ENCODE measurements at regions not wholly inside any gene's neighbourhood (a gene's known extent, or its start where the extent isn't known, plus 50 kb on each side); places are given as distances from the start of the nearest gene placed in this dataset.

DNA sequence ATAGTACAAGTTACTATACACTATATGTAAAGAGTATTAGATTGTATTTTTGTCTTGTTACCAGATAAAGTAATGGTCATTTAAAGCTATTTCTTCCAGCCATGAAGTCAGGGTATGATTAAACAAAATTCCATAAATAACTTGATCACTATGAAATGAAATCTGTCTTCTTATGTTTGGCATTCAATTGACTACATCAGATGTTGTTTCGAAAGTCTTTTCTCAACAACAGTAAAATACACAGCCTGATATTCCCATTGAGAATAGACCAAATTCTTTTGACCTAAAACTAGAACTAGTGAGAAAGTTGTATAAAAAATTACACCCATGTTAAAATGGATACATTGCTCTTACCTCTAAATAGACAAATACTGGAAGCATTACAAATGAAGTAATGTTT lies 134.6 kb upstream of the ADAMTS5 start:
- no peak for DNase-seq (ENCODE audit: low read depth)

- DNase-seq (ENCODE audit: low read depth) = no peak
Observed at GRCh38 chr21:27094184-27094948, 127.5 kb upstream of the ADAMTS5 start.

GRCh38 chr21:27086630-27087029 lies 119.7 kb upstream of the ADAMTS5 start:
- DNase-seq (ENCODE audit: low read depth) = no peak

DNA sequence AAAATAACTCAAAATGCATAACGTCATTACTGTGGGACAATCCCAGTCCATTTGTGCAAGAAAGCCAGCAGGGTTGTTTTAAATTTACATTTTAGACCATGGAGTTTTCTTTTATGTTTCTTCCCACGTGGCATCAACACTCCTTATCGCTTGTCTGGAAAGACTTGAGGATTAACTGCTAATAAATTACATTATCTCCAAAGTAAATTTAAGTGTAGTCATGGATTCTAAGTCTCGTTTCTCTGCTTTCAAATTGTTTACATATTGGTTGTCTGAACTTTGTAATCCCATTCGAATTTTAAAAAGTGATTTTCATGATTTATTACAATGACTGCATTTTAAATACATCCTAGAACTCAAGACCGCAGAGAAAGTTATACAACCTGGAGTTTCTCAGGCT lies 119.3 kb upstream of the ADAMTS5 start:
- no peak for DNase-seq (ENCODE audit: low read depth)

- no peak for DNase-seq (ENCODE audit: low read depth)
Observed at GRCh38 chr21:27085387-27085786, 118.5 kb upstream of the ADAMTS5 start.

DNA sequence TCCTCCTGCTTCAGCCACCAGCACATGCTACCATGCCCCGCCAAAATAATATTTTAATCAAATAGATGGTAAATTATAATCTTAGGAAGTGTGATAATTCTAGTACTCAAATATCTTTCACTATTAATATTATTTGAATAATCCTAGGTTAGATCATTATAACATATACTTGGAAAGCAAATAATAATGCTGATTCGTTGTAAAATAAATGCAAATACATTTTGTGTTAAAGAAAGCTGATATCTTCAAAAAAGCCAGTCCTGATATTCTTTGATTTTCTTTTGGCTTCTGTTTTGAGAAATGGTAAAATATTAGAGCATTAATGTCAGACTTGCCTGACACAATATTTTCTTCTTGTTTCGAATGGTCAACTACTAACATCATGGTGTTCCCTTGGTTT lies 116.3 kb upstream of the ADAMTS5 start:
- no peak for DNase-seq (ENCODE audit: low read depth)

DNA sequence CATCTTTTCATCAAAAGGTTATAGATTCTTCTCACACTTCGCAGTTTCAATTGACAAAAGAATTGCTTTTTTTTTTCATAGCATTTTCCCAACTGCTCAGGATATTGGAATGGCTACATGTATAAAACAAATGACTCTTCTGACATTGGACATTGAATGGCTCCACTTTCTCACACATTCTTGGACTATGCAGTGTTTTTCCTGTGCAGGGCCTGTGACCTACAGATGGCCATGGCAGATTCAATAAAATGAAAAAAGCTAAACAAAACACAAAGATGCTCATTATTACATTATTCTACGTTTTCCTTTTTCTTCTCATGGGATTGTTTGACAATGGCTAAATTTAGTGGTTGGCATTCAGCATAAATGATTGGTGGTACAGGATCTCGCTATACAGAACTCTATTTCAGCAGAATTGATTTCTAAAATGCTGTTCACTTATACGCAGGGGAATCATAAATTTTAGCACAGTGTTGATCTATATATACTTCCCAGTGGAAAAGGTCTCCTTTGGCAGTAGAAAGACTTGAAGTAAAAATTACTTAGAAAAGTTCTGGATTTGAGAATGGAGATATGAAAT lies 115.6 kb upstream of the ADAMTS5 start:
- DNase-seq (ENCODE audit: low read depth) = no peak

DNA sequence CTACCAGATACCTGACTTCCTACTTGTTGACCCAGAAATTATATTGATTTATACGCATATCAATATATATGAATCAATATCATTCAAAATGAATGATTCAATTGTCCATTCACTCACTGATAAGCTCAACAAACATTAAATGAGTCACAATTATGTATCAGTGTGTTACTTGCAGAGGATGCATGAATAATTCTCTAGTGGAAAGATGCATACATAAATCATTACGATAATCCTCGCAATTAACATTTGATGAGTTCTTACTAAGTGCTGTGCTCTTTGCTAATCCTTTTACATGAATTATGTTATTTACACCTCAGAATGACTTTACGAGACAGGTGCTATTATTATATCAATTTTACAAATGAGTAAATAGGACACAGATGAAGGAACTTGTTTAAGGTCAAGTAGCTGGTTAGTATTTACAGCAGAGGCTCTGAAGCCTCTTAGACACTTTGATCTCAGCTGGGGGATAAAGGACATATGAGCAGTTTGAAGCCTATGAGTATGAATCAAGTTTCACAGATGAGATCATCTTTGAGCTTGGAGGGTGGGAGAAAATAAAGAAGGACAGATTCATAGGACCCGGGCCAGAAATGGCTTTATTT lies 112.8 kb upstream of the ADAMTS5 start:
- DNase-seq (ENCODE audit: low read depth) = no peak

- DNase-seq (ENCODE audit: low read depth) = no peak
Observed at GRCh38 chr21:27078915-27079314, 112.0 kb upstream of the ADAMTS5 start.

GRCh38 chr21:27077501-27077900 lies 110.6 kb upstream of the ADAMTS5 start:
- no peak for DNase-seq (ENCODE audit: low read depth)

GRCh38 chr21:27076025-27076424 lies 109.1 kb upstream of the ADAMTS5 start:
- DNase-seq (ENCODE audit: low read depth) = no peak

DNA sequence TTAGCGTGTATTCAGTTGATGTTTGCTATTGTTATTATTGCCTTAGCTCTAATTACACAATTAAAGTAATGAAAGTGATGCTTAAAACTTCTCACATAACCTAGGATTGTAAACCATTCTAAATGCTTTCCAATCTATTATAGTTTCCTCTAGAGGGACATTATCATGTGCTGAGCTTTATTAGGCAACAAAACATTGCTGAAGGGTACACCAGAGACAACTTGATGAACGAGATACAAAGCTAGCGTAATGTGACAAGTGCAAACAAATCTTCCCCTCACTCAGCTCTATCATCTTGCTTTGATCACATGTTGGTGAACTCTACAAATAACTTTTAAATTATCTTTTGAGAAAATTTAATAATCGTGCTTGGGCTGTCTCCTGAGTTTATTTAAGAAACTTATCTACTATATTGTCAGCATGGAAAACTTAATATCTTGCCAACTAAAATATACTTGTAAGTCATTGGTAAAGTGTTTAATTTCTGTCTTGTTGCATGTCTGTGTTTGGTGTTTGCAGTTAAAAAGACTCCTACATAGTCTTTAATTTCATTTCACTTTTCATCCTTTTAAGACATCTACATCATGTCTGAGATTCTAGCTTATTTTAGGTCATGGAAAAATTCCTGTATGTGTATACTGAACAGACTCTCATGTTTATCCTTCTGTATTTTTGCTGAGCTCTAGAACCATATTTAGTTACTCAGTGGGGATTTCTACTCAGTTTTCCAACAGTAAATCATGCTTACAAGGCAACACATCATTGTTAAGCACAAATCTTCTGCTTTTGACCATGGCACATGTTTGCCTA lies 104.2 kb upstream of the ADAMTS5 start:
- DNase-seq (ENCODE audit: low read depth) = no peak

GRCh38 chr21:27068811-27069210 lies 101.9 kb upstream of the ADAMTS5 start:
- DNase-seq (ENCODE audit: low read depth) = no peak

- DNase-seq (ENCODE audit: low read depth) = no peak
Observed at GRCh38 chr21:27067226-27067625, 100.3 kb upstream of the ADAMTS5 start.

GRCh38 chr21:27062443-27062842 lies 95.6 kb upstream of the ADAMTS5 start:
- DNase-seq (ENCODE audit: low read depth) = no peak

- DNase-seq (ENCODE audit: low read depth) = no peak
Observed at GRCh38 chr21:27061770-27062169, 94.9 kb upstream of the ADAMTS5 start.

DNA sequence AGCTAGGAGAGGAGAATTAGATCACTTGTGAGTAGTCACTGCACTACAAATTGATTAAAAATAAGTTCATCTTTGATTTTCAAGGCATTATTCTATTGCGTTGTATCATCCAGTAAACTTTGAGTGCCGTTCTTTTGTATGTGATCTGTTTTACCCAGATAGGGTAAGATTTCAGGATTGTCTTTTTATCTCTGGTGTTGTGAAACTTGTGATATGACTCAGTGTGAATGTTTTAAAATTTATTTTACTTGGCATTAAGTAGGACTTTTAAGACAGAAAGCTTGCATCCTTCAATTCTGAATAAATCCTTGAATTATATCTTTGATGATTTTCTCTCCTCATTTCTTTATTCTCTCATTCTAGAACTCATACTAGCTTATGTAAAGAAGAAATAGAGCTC lies 93.3 kb upstream of the ADAMTS5 start:
- DNase-seq (ENCODE audit: low read depth) = no peak

DNA sequence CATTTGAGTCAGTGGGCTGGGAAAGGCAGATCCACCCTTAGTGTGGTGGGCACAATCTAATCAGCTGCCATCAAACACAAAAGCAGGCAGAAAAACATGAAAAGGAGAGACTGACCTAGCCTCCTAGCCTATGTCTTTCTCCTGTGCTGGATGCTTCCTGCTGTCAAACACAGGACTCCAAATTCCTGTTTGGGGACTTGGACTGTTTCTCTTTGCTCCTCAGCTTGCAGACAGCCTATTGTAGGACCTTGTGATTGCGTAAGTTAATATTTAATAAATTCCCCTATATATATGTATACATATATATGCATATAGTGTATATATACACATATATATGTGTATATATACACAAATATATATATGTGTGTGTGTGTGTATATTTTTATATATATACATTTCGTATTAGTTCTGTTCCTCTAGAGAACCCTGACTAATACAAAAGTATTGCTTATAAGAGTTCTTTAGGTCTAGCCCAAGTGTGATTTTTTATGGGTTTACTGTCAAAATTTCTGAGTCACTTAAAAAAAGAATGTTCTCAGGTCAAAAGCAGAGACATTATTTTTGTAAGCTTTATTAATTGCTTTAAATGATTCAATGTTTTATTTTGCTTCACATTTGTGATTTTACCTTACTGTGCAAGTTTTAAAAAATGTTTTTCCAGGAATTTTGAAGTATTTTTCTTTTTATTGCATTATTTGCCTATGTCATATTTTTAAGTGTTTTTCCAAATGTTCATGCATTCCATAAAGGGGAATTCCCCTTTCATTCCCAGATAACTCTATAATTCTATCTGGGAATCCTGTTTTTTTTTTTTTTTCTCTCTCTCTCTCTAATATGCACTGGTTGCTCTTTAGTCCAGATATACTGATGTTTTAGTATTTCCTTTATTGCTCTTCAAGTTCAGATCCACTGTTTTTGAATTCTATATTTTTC lies 92.1 kb upstream of the ADAMTS5 start:
- no peak for DNase-seq (ENCODE audit: low read depth)

GRCh38 chr21:27057997-27058396 lies 91.1 kb upstream of the ADAMTS5 start:
- no peak for DNase-seq (ENCODE audit: low read depth)

GRCh38 chr21:27047658-27048314 lies 80.9 kb upstream of the ADAMTS5 start:
- DNase-seq (ENCODE audit: low read depth) = peak; percentile 11
